Endothelial cell of umbilical vein (primary cell): ENCODE measurements at regions not wholly inside any gene's neighbourhood (a gene's known extent, or its start where the extent isn't known, plus 50 kb on each side); places are given as distances from the start of the nearest gene placed in this dataset.

Source experiments
- BruUV-seq: library from RNA; stranded (reverse); fragments of 400-500 nt; replicated peaks from 2 replicates; lab custom pipeline; 2021; lab: Mats Ljungman, UMichigan
- CTCF ChIA-PET: fragments of 300-600, 350-600 bp; sonication (Branson Sonifier 250); formaldehyde crosslinking; loops from one replicate; lab custom pipeline; 2021; ENCODE audit warnings: antibody characterized with exemption, inconsistent platforms; lab: Charles Lee
- POLR2A ChIA-PET: fragments of 300-600, 350-600 bp; sonication (Branson Sonifier 250); formaldehyde crosslinking; loops from one replicate; lab custom pipeline; 2021; ENCODE audit warnings: antibody characterized with exemption, inconsistent platforms; lab: Charles Lee
- DNase-seq: peaks from one replicate; pipeline ENCODE4 v3.0.0-alpha.2; 2011; ENCODE audit warnings: low read depth, low spot score
- FAIRE-seq: peaks from 2 replicates; lab custom pipeline; 2011; peaks lifted over from hg19 to GRCh38; lab: Jason Lieb, UNC
- H2AFZ ChIP-seq: 2 replicates; pipeline ENCODE4 v1.6.0; 2012; ENCODE audit warnings: low read depth, low read length, control low read depth, inconsistent platforms
- H3K27ac ChIP-seq: 2 replicates; pipeline ENCODE4 v1.5.1; 2011; ENCODE audit warnings: low read depth, mild to moderate bottlenecking, control low read depth, low read length, moderate library complexity; ENCODE audit not compliant: insufficient read depth
- H3K27me3 ChIP-seq, 2 experiments: 2 replicates each; pipeline versions ENCODE4 v1.6.0 to v1.6.1; 2011; ENCODE audit warnings: low read length in 2 of 2, mixed read lengths in 1 of 2; ENCODE audit not compliant: control insufficient read depth in 2 of 2, insufficient read depth in 2 of 2
- H3K36me3 ChIP-seq, 2 experiments: 2 replicates in 1 of 2; 3 replicates in 1 of 2; pipeline ENCODE4 v1.5.1; 2011; ENCODE audit warnings: low read length in 2 of 2, mild to moderate bottlenecking in 1 of 2, moderate library complexity in 1 of 2; ENCODE audit not compliant: control insufficient read depth in 2 of 2, insufficient read depth in 2 of 2; ENCODE audit errors: extremely low read depth in 1 of 2
- H3K4me1 ChIP-seq: 3 replicates; pipeline ENCODE4 v1.5.1; 2011; ENCODE audit warnings: mild to moderate bottlenecking, low read length; ENCODE audit not compliant: control insufficient read depth, insufficient read depth; ENCODE audit errors: extremely low read depth
- H3K4me2 ChIP-seq: 2 replicates; pipeline ENCODE4 v1.6.1; 2011; ENCODE audit warnings: low read length, control low read depth, mixed read lengths; ENCODE audit not compliant: insufficient read depth
- H3K4me3 ChIP-seq, 3 experiments: fragments of 200-600 bp in 1 of 3; sonication (generic), shearing (Covaris generic) in 1 of 3; replicated peaks in 1 of 3; 2 replicates each; pipeline ENCODE4 v1.5.1; 2011 to 2016; ENCODE audit warnings: control low read depth in 3 of 3, low read length in 3 of 3, mild to moderate bottlenecking in 2 of 3, inconsistent platforms in 1 of 3, low read depth in 1 of 3, moderate library complexity in 1 of 3; ENCODE audit not compliant: insufficient read depth in 1 of 3
- H3K79me2 ChIP-seq: 2 replicates; pipeline ENCODE4 v1.6.0; 2012; ENCODE audit warnings: low read length, inconsistent platforms; ENCODE audit not compliant: control insufficient read depth, insufficient read depth
- H3K9ac ChIP-seq: replicated peaks from 2 replicates; pipeline ENCODE3; 2011; ENCODE audit warnings: low read length, control low read depth; ENCODE audit not compliant: insufficient read depth; ENCODE audit errors: extremely low read depth
- H3K9me1 ChIP-seq: replicated peaks from 3 replicates; pipeline ENCODE4 v1.6.0; 2011; ENCODE audit warnings: mild to moderate bottlenecking, low read length; ENCODE audit not compliant: control insufficient read depth, insufficient read depth; ENCODE audit errors: extremely low read depth
- H3K9me3 ChIP-seq: replicated peaks from 2 replicates; pipeline ENCODE4 v1.5.1; 2012; ENCODE audit warnings: low read length, inconsistent platforms; ENCODE audit not compliant: control insufficient read depth, insufficient read depth
- H4K20me1 ChIP-seq: replicated peaks from 2 replicates; pipeline ENCODE3; 2011; ENCODE audit warnings: mild to moderate bottlenecking, low read length; ENCODE audit not compliant: control insufficient read depth, insufficient read depth; ENCODE audit errors: extremely low read depth
- EZH2 ChIP-seq: IDR thresholded peaks from 2 replicates; pipeline ENCODE4 v1.6.1; 2012; ENCODE audit warnings: borderline replicate concordance, low read depth, mild to moderate bottlenecking, moderate library complexity, low read length, inconsistent platforms; ENCODE audit not compliant: severe bottlenecking
- FOS ChIP-seq: IDR thresholded peaks from 2 replicates; pipeline ENCODE4 v1.6.1; 2011; ENCODE audit warnings: mild to moderate bottlenecking, low read length, moderate library complexity, borderline replicate concordance; ENCODE audit not compliant: insufficient read depth
- GATA2 ChIP-seq: IDR thresholded peaks from 2 replicates; pipeline ENCODE4 v1.7.0; 2011; ENCODE audit warnings: low read depth, mild to moderate bottlenecking, moderate library complexity, mixed read lengths, low read length; ENCODE audit not compliant: insufficient read length, insufficient read depth
- JUN ChIP-seq: IDR thresholded peaks from 2 replicates; pipeline ENCODE4 v1.6.1; 2011; ENCODE audit warnings: borderline replicate concordance, low read depth; ENCODE audit not compliant: insufficient read length, insufficient read depth
- MYC ChIP-seq: IDR thresholded peaks from one replicate; pipeline ENCODE4 v1.6.1; 2011; ENCODE audit warnings: mild to moderate bottlenecking, low read depth, low read length
- POLR2A ChIP-seq: IDR thresholded peaks from 2 replicates; pipeline ENCODE4 v1.6.1; 2012; ENCODE audit warnings: low read depth, mild to moderate bottlenecking, control low read depth, low read length
- POLR2AphosphoS5 ChIP-seq: IDR thresholded peaks from 2 replicates; pipeline ENCODE4 v1.6.1; 2012; ENCODE audit warnings: low read depth, mild to moderate bottlenecking, control low read depth, low read length, moderate library complexity; ENCODE audit not compliant: insufficient read depth
- dilution Hi-C: fragments of 300-500 bp; cut with MboI; formaldehyde crosslinking; loops from one replicate; pipeline ENCODE4 v1.15.0; 2019; ENCODE audit warnings: low sequenced_read_pairs; ENCODE audit not compliant: extremely low pct_ligation_motif_present
- intact Hi-C: fragments of 100-400 bp; cut with micrococcal nuclease; formaldehyde crosslinking; loops from one replicate; pipeline ENCODE4 v1.10.0; 2022
- TF ChIP-seq, protein P1 (sequence below): IDR thresholded peaks from 2 replicates; pipeline ENCODE4 v1.6.1; 2011; ENCODE audit not compliant: insufficient read depth, insufficient read length
- TF ChIP-seq, protein P2 (sequence below), 2 donors: IDR thresholded peaks; 1 replicate in 1 of 2; 2 replicates in 1 of 2; pipeline ENCODE4 v1.5.1; 2011; ENCODE audit warnings: low read length in 2 of 2, mild to moderate bottlenecking in 2 of 2, moderate library complexity in 2 of 2, control low read depth in 1 of 2, inconsistent platforms in 1 of 2, low read depth in 1 of 2; ENCODE audit not compliant: insufficient read depth in 1 of 2; ENCODE audit errors: extremely low read depth in 1 of 2

DNA sequence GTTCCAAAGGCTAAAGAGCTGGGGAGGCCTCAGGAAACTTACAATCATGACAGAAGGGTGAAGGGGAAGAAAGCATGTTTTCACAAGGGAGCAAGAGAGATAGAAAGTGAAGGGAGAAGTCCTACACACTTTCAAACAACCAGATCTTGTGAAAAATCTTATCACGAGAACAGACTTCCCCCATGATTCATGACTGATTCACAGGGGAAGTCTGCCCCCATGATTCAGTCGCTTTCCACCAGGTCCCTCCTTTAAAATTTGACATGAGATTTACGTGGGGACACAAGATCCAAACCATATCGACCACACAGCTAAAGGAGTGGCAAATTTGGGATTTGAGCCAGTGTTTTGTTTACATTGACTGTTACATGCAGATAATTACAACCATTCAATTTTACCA lies 971.1 kb upstream of the HS3ST1 start:
- Histone ChIP-seq H2AFZ (no peak overlapping the region), H3K36me3 (no peaks in the 10 kb centered on the region), H3K4me3 (no peak overlapping the region), H3K79me2 (no peaks in the 10 kb centered on the region), H3K9me1 (no peaks in the 10 kb centered on the region), H4K20me1 (no peaks in the 10 kb centered on the region), H3K4me2 (no peak overlapping the region), H3K27me3 (no peaks in the 10 kb centered on the region), H3K4me1 (no peaks in the 10 kb centered on the region), H3K9me3 (no peaks in the 10 kb centered on the region), H3K9ac (no peak overlapping the region), H3K27ac (no peak overlapping the region)
- POLR2A ChIA-PET: no interaction called here
- dilution Hi-C loops (no loop called here), intact Hi-C loops (no loop called here)
- TF ChIP-seq MYC (no peak), GATA2 (peak; percentile 69), EZH2 (no peak), POLR2AphosphoS5 (no peak), FOS (peak; percentile 50), JUN (no peak), POLR2A (no peak)
- TF ChIP-seq, protein P1, sequence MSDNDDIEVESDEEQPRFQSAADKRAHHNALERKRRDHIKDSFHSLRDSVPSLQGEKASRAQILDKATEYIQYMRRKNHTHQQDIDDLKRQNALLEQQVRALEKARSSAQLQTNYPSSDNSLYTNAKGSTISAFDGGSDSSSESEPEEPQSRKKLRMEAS: no peak
- TF ChIP-seq, protein P2, sequence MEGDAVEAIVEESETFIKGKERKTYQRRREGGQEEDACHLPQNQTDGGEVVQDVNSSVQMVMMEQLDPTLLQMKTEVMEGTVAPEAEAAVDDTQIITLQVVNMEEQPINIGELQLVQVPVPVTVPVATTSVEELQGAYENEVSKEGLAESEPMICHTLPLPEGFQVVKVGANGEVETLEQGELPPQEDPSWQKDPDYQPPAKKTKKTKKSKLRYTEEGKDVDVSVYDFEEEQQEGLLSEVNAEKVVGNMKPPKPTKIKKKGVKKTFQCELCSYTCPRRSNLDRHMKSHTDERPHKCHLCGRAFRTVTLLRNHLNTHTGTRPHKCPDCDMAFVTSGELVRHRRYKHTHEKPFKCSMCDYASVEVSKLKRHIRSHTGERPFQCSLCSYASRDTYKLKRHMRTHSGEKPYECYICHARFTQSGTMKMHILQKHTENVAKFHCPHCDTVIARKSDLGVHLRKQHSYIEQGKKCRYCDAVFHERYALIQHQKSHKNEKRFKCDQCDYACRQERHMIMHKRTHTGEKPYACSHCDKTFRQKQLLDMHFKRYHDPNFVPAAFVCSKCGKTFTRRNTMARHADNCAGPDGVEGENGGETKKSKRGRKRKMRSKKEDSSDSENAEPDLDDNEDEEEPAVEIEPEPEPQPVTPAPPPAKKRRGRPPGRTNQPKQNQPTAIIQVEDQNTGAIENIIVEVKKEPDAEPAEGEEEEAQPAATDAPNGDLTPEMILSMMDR (IDR thresholded peaks at IDR 0.05; ENCODE audit: extremely low read depth in 1 of 2, insufficient read depth in 1 of 2, low read depth in 1 of 2, low read length in 2 of 2): no peak
- CTCF ChIA-PET: no interaction called here
- no TSS peak for BruUV-seq
- peak; percentile 28 for DNase-seq
- no peak for FAIRE-seq
